Left renal cortex interstitium (tissue), 4 donors: ENCODE measurements at regions not wholly inside any gene's neighbourhood (a gene's known extent, or its start where the extent isn't known, plus 50 kb on each side); places are given as distances from the start of the nearest gene placed in this dataset.
"Not testable (repeated sequence)": the region's sequence is repeated elsewhere in the genome, so short reads cannot be mapped to it uniquely, and the experiment has no call there.

Source experiments
- DNase-seq, 4 donors: peaks; one replicate each; pipeline ENCODE4 v3.0.0-alpha.2; 2013; ENCODE audit warnings: low read depth in 4 of 4, low spot score in 2 of 4, missing footprints in 1 of 4

- no peak for DNase-seq
Measured at GRCh38 chr5:97568382-97568781, 385.3 kb upstream of the RIOK2 start.

GRCh38 chr5:97570242-97570641, 387.2 kb upstream of the RIOK2 start:
- DNase-seq: no peak

- no peak for DNase-seq
Measured at GRCh38 chr5:97575322-97575721, 392.3 kb upstream of the RIOK2 start.

- no peak for DNase-seq
Measured at GRCh38 chr5:97576956-97577355, 393.9 kb upstream of the RIOK2 start.

GRCh38 chr5:97579977-97580376, 396.9 kb upstream of the RIOK2 start:
- DNase-seq: not testable (repeated sequence)

GRCh38 chr5:97580746-97581145, 397.7 kb upstream of the RIOK2 start:
- DNase-seq: no peak

- DNase-seq: no peak
Measured at GRCh38 chr5:97591781-97592180, 408.7 kb upstream of the RIOK2 start.

- no peak for DNase-seq
Measured at GRCh38 chr5:97600486-97600885, 417.4 kb upstream of the RIOK2 start.

- no peak for DNase-seq
Measured at GRCh38 chr5:97601651-97602050, 418.6 kb upstream of the RIOK2 start.

GRCh38 chr5:97606531-97606930, 423.5 kb upstream of the RIOK2 start:
- DNase-seq: no peak

- no peak for DNase-seq
Measured at GRCh38 chr5:97608501-97608900, 425.5 kb upstream of the RIOK2 start.

- no peak for DNase-seq
Measured at GRCh38 chr5:97618721-97619120, 435.7 kb upstream of the RIOK2 start.

GRCh38 chr5:97623441-97623840, 440.4 kb upstream of the RIOK2 start:
- no peak for DNase-seq

GRCh38 chr5:97624886-97625285, 441.8 kb upstream of the RIOK2 start:
- DNase-seq: no peak

GRCh38 chr5:97627272-97627671, 444.2 kb upstream of the RIOK2 start:
- no peak for DNase-seq

GRCh38 chr5:97628031-97628430, 445.0 kb upstream of the RIOK2 start:
- DNase-seq: no peak

- no peak for DNase-seq
Measured at GRCh38 chr5:97628807-97629206, 445.8 kb upstream of the RIOK2 start.

- no peak for DNase-seq
Measured at GRCh38 chr5:97629276-97629675, 446.2 kb upstream of the RIOK2 start.

GRCh38 chr5:97635553-97635952, 452.5 kb upstream of the RIOK2 start:
- DNase-seq: no peak

- no peak for DNase-seq
Measured at GRCh38 chr5:97636766-97637165, 453.7 kb upstream of the RIOK2 start.

- no peak for DNase-seq
Measured at GRCh38 chr5:97641081-97641480, 458.0 kb upstream of the RIOK2 start.

- no peak for DNase-seq
Measured at GRCh38 chr5:97644206-97644605, 461.2 kb upstream of the RIOK2 start.

- DNase-seq: no peak
Measured at GRCh38 chr5:97644896-97645295, 461.8 kb upstream of the RIOK2 start.

GRCh38 chr5:97657239-97657638, 474.2 kb upstream of the RIOK2 start:
- no peak for DNase-seq
